GM21825 (cell line): ENCODE measurements at regions not wholly inside any gene's neighbourhood (a gene's known extent, or its start where the extent isn't known, plus 50 kb on each side); places are given as distances from the start of the nearest gene placed in this dataset.
"Not testable (repeated sequence)": the region's sequence is repeated elsewhere in the genome, so short reads cannot be mapped to it uniquely, and the experiment has no call there.

Experiments
- ATAC-seq: cut with Tn5 transposase; IDR thresholded peaks from one replicate; pipeline ENCODE4 v1.9.1; 2021; ENCODE audit warnings: mild to moderate bottlenecking, moderate library complexity; ENCODE audit not compliant: unreplicated experiment

DNA sequence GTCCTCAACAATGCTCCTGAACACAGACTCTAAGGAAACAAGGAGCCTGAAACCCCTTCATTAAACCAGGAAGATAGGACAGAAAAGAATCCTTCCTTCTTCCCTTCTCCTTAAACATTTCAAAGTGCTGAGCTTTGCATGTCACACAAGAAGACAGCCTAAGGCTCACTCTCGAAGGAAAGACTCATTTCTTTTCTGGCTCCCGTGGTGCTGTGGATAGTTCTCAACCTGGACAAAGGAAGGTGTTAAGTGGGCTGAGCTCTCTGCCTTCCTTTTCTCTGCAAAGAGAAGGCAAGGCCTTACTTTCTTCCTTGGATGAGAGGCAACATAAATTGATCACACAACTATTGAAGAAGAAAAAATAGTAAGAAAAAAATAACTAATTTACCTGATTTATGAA is 452.4 kb upstream of the DDI1 start:
- ATAC-seq = no peak

DNA sequence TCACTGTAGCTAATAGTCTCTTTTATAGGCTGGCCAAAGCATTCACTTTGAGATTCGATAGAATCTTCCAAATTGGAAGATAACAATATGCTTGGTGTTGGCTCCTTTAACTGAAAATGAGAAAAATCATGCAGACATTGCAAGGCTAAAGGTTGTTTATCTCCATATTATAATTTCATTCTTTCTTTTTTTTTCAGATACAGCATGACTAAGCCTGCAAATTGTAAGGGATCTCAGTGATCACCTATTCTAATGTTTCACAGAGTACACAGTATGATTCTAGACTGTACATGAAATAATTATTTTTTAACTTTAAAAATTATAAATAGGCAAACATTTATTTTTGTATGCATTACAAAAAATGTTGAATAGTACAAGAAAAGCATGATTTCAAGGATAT is 451.7 kb upstream of the DDI1 start:
- ATAC-seq = no peak

GRCh38 chr11:103585401-103585800 is 451.0 kb upstream of the DDI1 start:
- ATAC-seq = no peak

GRCh38 chr11:103585911-103586310 is 450.5 kb upstream of the DDI1 start:
- ATAC-seq = no peak

DNA sequence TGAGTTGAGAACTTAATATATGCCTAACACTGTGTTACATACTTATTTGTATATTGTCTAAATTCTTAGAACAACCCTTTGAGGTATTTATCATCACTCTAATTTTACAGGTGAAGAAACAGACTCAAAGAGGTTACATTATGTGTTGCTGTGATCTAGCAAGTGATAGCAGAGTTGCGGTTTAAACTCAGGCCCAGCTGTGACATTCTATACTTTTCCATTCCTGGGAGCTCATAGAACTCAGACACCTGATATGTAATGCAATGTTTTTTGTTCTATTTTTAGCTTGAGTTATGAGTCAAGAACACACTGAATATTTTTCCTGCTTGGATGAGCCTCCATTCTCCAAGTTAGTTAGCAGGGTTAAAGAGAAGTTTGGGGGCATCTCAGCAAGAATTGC is 449.7 kb upstream of the DDI1 start:
- no peak for ATAC-seq

DNA sequence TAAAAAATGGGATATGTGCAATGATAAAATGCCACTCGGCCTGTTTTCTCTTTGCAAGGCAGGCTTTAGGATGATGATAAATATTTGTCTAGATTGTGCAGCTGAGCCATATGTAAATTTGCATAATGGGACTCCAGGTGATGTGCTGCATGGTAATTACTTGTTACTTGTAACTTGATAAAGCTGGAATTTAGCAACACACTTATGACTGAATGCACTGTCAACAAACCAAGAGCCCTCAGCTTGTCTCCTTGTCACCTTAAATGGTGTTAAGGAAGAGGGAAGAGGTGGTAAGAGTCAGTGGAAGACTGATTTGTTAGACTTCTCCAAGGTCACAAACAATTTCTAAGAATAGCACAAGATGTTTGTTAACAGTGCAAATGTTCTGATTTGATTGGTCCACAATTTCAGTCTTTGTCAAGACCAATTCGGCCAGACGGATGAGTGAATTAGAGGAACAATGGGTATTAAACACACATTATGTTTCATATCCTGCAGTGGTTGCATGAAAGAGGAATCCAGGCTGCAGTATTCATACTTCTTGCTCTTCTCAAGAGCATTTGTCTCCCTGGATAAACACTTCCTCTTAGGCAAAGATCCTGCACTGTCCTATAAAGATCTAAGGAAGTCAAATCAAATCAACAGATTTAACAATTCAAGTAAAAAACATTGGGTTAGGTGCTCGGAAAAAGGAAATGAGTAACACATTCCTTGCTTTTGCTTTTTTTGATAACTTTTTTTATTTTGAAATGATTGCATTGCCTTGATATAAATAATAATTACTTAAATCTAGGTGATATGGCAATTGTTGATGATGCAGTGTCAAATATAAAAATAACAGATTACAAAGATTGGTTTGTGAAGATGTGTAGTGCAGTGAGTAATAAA is 448.3 kb upstream of the DDI1 start:
- ATAC-seq = no peak

GRCh38 chr11:103591554-103591953 is 444.9 kb upstream of the DDI1 start:
- ATAC-seq = no peak

DNA sequence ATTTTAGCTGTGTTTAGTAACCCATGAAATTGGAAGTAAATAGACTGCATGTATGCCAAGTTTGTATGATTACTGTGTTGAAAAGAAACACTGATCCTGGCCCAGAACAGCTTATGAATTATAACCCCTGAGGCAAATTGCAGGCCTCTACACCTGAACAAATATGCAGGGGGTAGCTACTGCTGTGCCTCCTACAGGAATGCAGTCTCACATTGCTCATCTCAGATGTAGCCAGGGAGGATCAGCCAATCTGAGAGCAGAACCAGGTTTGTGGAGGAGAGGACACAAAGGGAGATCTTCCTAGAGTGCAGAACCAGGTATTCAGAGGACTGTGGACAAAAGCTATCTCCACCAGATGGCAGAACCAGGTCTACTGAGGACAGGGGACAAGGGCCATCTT is 442.2 kb upstream of the DDI1 start:
- no peak for ATAC-seq

GRCh38 chr11:103596315-103596714 is 440.1 kb upstream of the DDI1 start:
- ATAC-seq = no peak

GRCh38 chr11:103601225-103601846 is 435.1 kb upstream of the DDI1 start:
- ATAC-seq = peak; percentile 98

GRCh38 chr11:103602840-103603239 is 433.6 kb upstream of the DDI1 start:
- no peak for ATAC-seq

DNA sequence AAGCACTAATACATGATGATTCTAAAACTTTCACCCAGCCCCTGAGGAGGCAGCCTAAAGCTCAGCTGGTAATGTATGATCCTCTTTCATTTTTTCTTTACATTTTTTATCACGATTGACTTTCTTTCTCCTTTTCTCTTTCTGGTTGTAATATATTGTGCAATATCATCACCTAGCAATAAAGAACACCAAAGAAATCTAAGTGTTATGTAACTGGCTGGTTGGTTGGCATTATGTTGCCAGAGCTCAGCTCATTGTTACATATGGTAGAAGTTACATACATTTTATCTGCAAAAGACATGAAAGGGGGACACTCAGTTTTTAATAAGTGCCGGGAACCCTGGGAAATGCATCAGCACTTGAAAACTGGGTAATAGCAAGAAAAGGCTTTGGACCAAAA is 432.1 kb upstream of the DDI1 start:
- ATAC-seq = no peak

DNA sequence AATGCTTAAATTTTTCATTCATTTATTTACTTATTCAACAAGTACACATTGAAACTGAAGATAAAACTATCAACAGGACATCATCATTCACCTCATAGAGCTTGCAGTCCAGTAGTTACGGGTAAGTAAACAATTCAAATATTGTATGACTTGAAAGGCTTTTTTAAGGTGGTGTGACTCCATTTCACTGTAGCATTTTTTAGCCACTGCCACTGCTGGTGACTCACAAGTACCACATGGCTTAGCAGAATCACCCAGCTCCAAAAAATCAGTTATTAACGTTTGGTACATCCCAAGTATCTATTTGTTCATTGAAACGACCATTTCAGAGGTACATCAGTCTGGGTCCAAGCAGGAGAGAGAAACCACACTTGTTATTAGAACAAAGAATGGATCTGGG is 427.9 kb upstream of the DDI1 start:
- no peak for ATAC-seq

DNA sequence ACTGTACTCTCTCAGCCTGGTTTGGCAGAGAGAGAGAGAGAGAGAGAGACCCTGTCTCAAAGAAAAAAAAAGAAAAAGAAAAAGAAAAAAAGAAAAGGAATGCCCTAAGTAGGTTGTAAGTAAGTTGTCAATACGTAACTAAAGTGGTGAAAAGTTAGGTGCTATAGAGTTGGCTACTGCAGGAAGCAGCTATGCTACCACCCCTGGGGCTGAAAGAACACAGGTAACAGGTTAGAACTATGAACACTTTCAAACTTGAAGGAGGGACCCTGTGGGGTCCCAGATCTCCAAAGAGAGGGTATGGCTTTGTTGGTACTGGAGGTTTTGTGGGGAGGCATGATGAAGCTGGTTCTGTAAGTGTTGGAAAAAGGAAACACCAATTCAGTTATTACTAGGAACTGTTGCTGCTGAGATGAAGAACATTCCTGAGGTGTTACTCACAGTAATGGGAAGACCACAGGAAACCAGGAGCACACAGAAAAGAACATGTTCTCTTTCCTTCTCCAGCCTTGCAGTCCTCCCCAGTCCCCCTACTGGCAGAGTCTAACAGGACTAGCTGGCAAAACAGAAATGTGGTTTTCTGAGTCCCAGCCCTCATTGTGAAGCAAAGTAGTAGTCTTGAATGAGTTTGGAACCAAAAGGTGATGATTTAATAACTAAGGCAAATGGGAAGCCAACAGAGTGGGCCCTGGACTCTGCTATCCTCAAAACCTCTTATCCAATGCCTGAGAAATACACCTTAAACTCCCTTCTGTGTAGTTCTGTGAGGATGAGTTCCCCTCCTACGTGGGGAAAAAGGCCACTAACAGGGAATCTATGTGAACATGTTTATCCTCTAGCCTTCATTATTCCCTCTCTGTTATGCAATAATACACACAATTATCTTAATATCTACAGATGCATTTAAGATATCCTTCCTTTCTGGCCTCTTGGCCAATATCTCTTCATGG is 427.0 kb upstream of the DDI1 start:
- no peak for ATAC-seq

DNA sequence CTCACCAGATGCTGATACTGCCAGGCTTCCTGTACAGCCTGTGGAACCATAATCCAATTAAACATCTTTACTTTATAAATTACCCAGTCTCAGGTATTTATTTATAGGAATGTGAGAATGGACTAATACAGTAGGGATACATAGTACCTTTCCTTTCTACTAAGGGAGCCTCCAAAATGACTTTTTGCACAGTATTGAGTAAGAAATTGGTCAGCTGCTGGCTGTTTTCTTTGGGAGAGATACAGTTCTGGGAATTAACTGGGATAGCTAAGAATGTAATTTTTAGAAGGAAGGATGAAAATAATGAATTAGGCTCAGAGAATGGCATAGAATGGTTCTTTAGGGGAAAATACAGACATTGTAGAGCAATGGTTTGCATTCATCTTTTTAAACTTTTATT is 426.0 kb upstream of the DDI1 start:
- ATAC-seq = no peak

DNA sequence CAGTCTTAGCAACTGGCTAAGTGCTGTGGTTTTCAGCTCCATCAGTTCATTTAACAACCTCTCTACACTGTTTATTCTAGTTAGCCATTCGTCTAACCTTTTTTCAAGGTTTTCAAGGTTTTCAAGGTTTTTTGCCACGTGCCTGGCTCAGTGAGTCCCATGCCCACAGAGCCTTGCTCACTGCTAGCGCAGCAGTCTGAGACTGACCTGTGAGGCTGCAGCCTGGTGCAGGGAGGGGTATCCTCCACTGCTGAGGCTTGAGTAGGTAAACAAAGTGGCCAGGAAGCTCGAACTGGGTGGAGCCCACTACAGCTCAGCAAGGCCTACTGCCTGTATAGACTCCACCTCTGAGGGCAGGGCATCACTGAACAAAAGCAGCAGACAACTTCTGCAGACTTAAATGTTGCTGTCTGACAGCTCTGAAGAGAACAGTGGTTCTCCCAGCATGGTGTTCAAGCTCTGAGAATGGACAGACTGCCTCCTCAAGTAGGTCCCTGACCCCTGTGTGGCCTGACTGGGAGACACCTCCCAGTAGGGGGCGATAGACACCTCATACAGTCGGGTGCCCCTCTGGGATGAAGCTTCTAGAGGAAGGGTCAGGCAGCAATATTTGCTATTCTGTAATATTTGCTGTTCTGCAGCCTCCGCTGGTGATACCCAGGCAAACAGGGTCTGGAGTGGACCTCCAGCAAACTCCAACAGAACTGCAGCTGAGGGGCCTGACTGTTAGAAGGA is 424.7 kb upstream of the DDI1 start:
- not testable (repeated sequence) for ATAC-seq

DNA sequence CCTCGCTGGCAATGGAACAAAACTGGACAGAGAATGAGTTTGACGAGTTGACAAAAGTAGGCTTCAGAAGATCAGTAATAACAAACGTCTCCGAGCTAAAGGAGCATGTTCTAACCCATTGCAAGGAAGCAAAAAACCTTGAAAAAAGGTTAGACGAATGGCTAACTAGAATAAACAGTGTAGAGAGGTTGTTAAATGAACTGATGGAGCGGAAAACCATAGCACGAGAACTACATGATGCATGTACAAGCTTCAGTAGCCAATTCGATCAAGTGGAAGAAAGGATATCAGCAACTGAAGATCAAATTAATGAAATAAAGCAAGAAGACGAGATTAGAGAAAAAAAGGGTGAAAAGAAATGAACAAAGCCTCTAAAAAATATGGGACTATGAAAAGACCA is 424.0 kb upstream of the DDI1 start:
- ATAC-seq = not testable (repeated sequence)

- not testable (repeated sequence) for ATAC-seq
These were observed 419.9 kb upstream of the DDI1 start for GRCh38 chr11:103616586-103616985.

- no peak for ATAC-seq
These were observed 417.9 kb upstream of the DDI1 start for GRCh38 chr11:103618528-103618927.

DNA sequence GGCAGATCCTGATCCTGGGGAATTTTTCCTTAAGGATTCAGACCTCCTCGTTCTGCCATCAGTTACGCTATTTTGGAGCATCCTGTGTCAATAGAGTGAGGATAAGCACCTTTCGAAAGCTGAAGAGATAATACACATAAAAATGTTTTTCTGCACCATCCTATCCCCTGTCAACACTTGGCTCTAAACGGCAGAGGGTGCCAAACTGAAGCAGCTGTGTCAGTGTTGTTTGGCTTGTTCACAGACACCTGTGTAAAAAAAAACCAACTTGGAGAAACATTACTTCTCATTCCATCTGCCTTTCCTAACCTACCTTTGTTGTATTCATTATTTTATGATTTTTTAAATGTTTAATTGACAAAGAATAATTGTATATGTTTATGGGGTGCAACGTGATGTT is 417.0 kb upstream of the DDI1 start:
- no peak for ATAC-seq

DNA sequence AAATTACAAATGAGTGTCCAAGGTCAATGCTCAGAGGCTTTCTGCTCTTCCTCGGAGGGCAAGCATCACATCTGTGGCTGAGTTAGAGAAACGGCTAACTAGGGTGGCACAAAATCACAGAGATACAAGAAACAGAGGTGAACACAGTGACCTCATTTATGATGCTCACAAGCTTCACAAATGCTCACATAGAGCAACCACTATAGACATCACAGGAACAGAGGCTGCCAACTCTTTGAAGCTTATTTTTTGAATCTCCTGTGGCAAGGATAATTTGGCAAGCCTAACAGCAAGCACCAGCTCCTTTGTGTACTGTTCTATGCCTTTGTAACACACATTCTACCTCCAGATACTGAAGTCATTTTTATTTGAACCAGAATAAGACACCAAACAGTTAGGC is 416.5 kb upstream of the DDI1 start:
- ATAC-seq = no peak
